HEK293 (cell line): ENCODE measurements at regions not wholly inside any gene's neighbourhood (a gene's known extent, or its start where the extent isn't known, plus 50 kb on each side); places are given as distances from the start of the nearest gene placed in this dataset.

ENCODE experiments used
- CTCF ChIA-PET: fragments of 350-600 bp; formaldehyde crosslinking; extraction: SDS; loops from one replicate; lab custom pipeline; 2021; ENCODE audit warnings: antibody characterized with exemption; lab: Yijun Ruan, JAX
- POLR2A ChIA-PET: fragments of 300-600 bp; formaldehyde crosslinking; extraction: SDS; loops from one replicate; lab custom pipeline; 2020; ENCODE audit warnings: antibody characterized with exemption, inconsistent platforms; lab: Yijun Ruan, JAX
- H3K27ac ChIP-seq: fragments of 200-500 bp; sonication (Bioruptor generic); 2 replicates; pipeline ENCODE4 v1.5.1; 2014; ENCODE audit warnings: low read depth, low read length, control low read depth, inconsistent platforms; ENCODE audit errors: extremely low read depth
- H3K36me3 ChIP-seq, 2 experiments: fragments of 200-500 bp in 1 of 2; sonication (Bioruptor generic) in 1 of 2; 1 replicate in 1 of 2; 2 replicates in 1 of 2; pipeline ENCODE4 v1.5.1; 2014 to 2017; ENCODE audit warnings: inconsistent platforms in 2 of 2, low read length in 2 of 2; ENCODE audit not compliant: control insufficient read depth in 2 of 2, insufficient read depth in 1 of 2
- H3K4me1 ChIP-seq: fragments of 200-500 bp; sonication (Bioruptor generic); 2 replicates; pipeline ENCODE4 v1.5.1; 2014; ENCODE audit warnings: mild to moderate bottlenecking, low read length, inconsistent platforms; ENCODE audit not compliant: control insufficient read depth, insufficient read depth
- H3K4me3 ChIP-seq: 2 replicates; pipeline ENCODE4 v1.5.1; 2011; ENCODE audit warnings: low read depth, mild to moderate bottlenecking, control low read depth, low read length, moderate library complexity
- H3K9me3 ChIP-seq: fragments of 200-500 bp; sonication (Bioruptor generic); 2 replicates; pipeline ENCODE4 v1.5.1; 2014; ENCODE audit warnings: low read depth, low read length, inconsistent platforms; ENCODE audit not compliant: control insufficient read depth, insufficient read depth
- AEBP2 ChIP-seq: fragments of 450-650 bp; formaldehyde crosslinking; IDR thresholded peaks from 2 replicates; pipeline ENCODE4 v1.5.1; 2016; ENCODE audit warnings: missing biosample characterization, missing genetic modification characterization, borderline replicate concordance
- GLI2 ChIP-seq: fragments of 450-650 bp; formaldehyde crosslinking; IDR thresholded peaks from 2 replicates; pipeline ENCODE4; 2017; ENCODE audit warnings: missing biosample characterization, missing genetic modification characterization, low read depth, borderline replicate concordance
- SCRT2 ChIP-seq: fragments of 450-650 bp; formaldehyde crosslinking; IDR thresholded peaks from 2 replicates; pipeline ENCODE4 v1.5.1; 2016; ENCODE audit warnings: missing biosample characterization, missing genetic modification characterization
- ZBTB11 ChIP-seq: fragments of 450-650 bp; formaldehyde crosslinking; conservative IDR thresholded peaks from 2 replicates; pipeline ENCODE4 v1.5.1; 2016; ENCODE audit warnings: low read depth, missing biosample characterization, missing genetic modification characterization
- ZFP69B ChIP-seq: fragments of 450-650 bp; formaldehyde crosslinking; IDR thresholded peaks from 2 replicates; pipeline ENCODE4 v1.5.1; 2016; ENCODE audit warnings: missing biosample characterization, missing genetic modification characterization
- ZNF133 ChIP-seq: fragments of 450-650 bp; formaldehyde crosslinking; IDR thresholded peaks from 2 replicates; pipeline ENCODE4 v1.5.1; 2016; ENCODE audit warnings: missing biosample characterization, missing genetic modification characterization
- ZNF146 ChIP-seq: fragments of 450-650 bp; formaldehyde crosslinking; IDR thresholded peaks from 2 replicates; pipeline ENCODE4 v1.5.1; 2016; ENCODE audit warnings: missing biosample characterization, missing genetic modification characterization
- ZNF155 ChIP-seq: fragments of 450-650 bp; formaldehyde crosslinking; IDR thresholded peaks from 2 replicates; pipeline ENCODE4 v1.5.1; 2016; ENCODE audit warnings: missing biosample characterization, missing genetic modification characterization
- ZNF157 ChIP-seq: fragments of 450-650 bp; formaldehyde crosslinking; IDR thresholded peaks from 2 replicates; pipeline ENCODE4 v1.5.1; 2016; ENCODE audit warnings: missing biosample characterization, missing genetic modification characterization
- ZNF184 ChIP-seq: fragments of 450-650 bp; IDR thresholded peaks from 2 replicates; pipeline ENCODE4 v1.5.1; 2018; ENCODE audit warnings: missing biosample characterization, mild to moderate bottlenecking, missing genetic modification characterization
- ZNF48 ChIP-seq: fragments of 450-650 bp; formaldehyde crosslinking; IDR thresholded peaks from 2 replicates; pipeline ENCODE4 v1.5.1; 2016; ENCODE audit warnings: missing biosample characterization, missing genetic modification characterization
- ZNF514 ChIP-seq: fragments of 450-650 bp; formaldehyde crosslinking; IDR thresholded peaks from 2 replicates; pipeline ENCODE4 v1.5.1; 2016; ENCODE audit warnings: missing biosample characterization, missing genetic modification characterization
- ZNF610 ChIP-seq: fragments of 450-650 bp; formaldehyde crosslinking; IDR thresholded peaks from 2 replicates; pipeline ENCODE4 v1.5.1; 2016; ENCODE audit warnings: missing biosample characterization, missing genetic modification characterization, borderline replicate concordance
- ZNF621 ChIP-seq: fragments of 450-650 bp; formaldehyde crosslinking; IDR thresholded peaks from 2 replicates; pipeline ENCODE4 v1.5.1; 2017; ENCODE audit warnings: missing biosample characterization, missing genetic modification characterization
- ZNF623 ChIP-seq: fragments of 450-650 bp; formaldehyde crosslinking; IDR thresholded peaks from 2 replicates; pipeline ENCODE4 v1.5.1; 2016; ENCODE audit warnings: missing biosample characterization, missing genetic modification characterization
- ZNF654 ChIP-seq: fragments of 450-650 bp; formaldehyde crosslinking; IDR thresholded peaks from 2 replicates; pipeline ENCODE4 v1.5.1; 2016; ENCODE audit warnings: low read depth, missing biosample characterization, missing genetic modification characterization
- ZNF701 ChIP-seq: fragments of 450-650 bp; formaldehyde crosslinking; IDR thresholded peaks from 2 replicates; pipeline ENCODE4 v1.5.1; 2016; ENCODE audit warnings: missing biosample characterization, missing genetic modification characterization
- ZSCAN4 ChIP-seq: fragments of 450-650 bp; formaldehyde crosslinking; IDR thresholded peaks from 2 replicates; pipeline ENCODE4 v1.5.1; 2017; ENCODE audit warnings: missing biosample characterization, missing genetic modification characterization
- ZXDB ChIP-seq: fragments of 450-650 bp; formaldehyde crosslinking; IDR thresholded peaks from 2 replicates; pipeline ENCODE4 v1.5.1; 2016; ENCODE audit warnings: missing biosample characterization, missing genetic modification characterization

GRCh38 chr3:147218965-147219364 is 187.4 kb downstream of the ZIC4 start:
- H3K27ac ChIP-seq = no peak overlapping the region
- H3K4me3 ChIP-seq = no peak overlapping the region
- no peaks in the 10 kb centered on the region for H3K36me3 ChIP-seq
- CTCF ChIA-PET = no interaction called here
- POLR2A ChIA-PET = no interaction called here
- no peaks in the 10 kb centered on the region for H3K4me1 ChIP-seq
- H3K9me3 ChIP-seq = no peaks in the 10 kb centered on the region
- no peak for TF ChIP-seq ZNF610 (tag by site-specific recombination)
- no peak for TF ChIP-seq ZSCAN4 (tag by site-specific recombination)
- no peak for TF ChIP-seq AEBP2
- TF ChIP-seq SCRT2 = no peak
- TF ChIP-seq ZNF155 (tag by site-specific recombination) = no peak
- no peak for TF ChIP-seq ZNF514
- TF ChIP-seq ZXDB = no peak
- no peak for TF ChIP-seq ZNF701 (tag by site-specific recombination)
- TF ChIP-seq ZNF184 (tag by site-specific recombination) = no peak
- no peak for TF ChIP-seq ZNF157 (tag by site-specific recombination)
- TF ChIP-seq ZNF133 (tag by site-specific recombination) = no peak
- no peak for TF ChIP-seq ZNF623 (tag by site-specific recombination)
- no peak for TF ChIP-seq ZFP69B (tag by site-specific recombination)
- no peak for TF ChIP-seq ZNF654 (tag by site-specific recombination)
- TF ChIP-seq ZNF48 (tag by site-specific recombination) = no peak
- no peak for TF ChIP-seq ZNF621 (tag by site-specific recombination)
- no peak for TF ChIP-seq ZNF146

GRCh38 chr3:147216143-147216673 is 190.1 kb downstream of the ZIC4 start:
- Histone ChIP-seq H3K4me3 (no peak overlapping the region), H3K36me3 (no peaks in the 10 kb centered on the region), H3K9me3 (no peaks in the 10 kb centered on the region), H3K27ac (no peak overlapping the region)
- POLR2A ChIA-PET = no interaction called here
- CTCF ChIA-PET = interaction anchor here (0.6 kb wide), 1 partner anchor 225 kb away, joined by 4 read pairs; no protein-coding TSS in a partner anchor
- no peak for TF ChIP-seq GLI2 (tag by site-specific recombination)
- TF ChIP-seq ZBTB11 (tag by site-specific recombination) = no peak
- TF ChIP-seq, all 188 proteins: peak for 0
- H3K4me1 ChIP-seq = no peaks in the 10 kb centered on the region
